Testis (tissue), 2 donors: ENCODE measurements at regions not wholly inside any gene's neighbourhood (a gene's known extent, or its start where the extent isn't known, plus 50 kb on each side); places are given as distances from the start of the nearest gene placed in this dataset.

Experiments
- CTCF ChIP-seq, 3 experiments: fragments of 450-650 bp in 2 of 3; fragments of 200-600 bp in 1 of 3; sonication (generic) in 1 of 3; IDR thresholded peaks; one replicate each; pipeline ENCODE4 v1.5.1; 2016 to 2019; ENCODE audit warnings: antibody characterized with exemption in 3 of 3, mild to moderate bottlenecking in 2 of 3, moderate library complexity in 1 of 3
- POLR2A ChIP-seq: fragments of 450-650 bp; IDR thresholded peaks from one replicate; pipeline ENCODE4 v1.6.1; 2017; ENCODE audit warnings: antibody characterized with exemption, mild to moderate bottlenecking, moderate library complexity

- no peak for TF ChIP-seq CTCF (IDR thresholded peaks at IDR 0.05)
- TF ChIP-seq POLR2A, result no peak
Measured at GRCh38 chr12:58655375-58655774, 264.9 kb downstream of the LRIG3 start.
